Suprapubic skin (tissue), 4 donors: ENCODE measurements at regions not wholly inside any gene's neighbourhood (a gene's known extent, or its start where the extent isn't known, plus 50 kb on each side); places are given as distances from the start of the nearest gene placed in this dataset.

Source experiments
- DNase-seq, 2 donors: peaks; one replicate each; pipeline ENCODE4 v3.0.0-alpha.2; 2019; ENCODE audit warnings: low spot score in 2 of 2
- H3K27ac ChIP-seq: fragments of 200-600 bp; sonication (generic); one replicate; pipeline ENCODE4 v1.5.1; 2019
- H3K27me3 ChIP-seq: fragments of 200-600 bp; sonication (generic); one replicate; pipeline ENCODE4 v1.5.1; 2019
- H3K36me3 ChIP-seq: fragments of 200-600 bp; sonication (generic); one replicate; pipeline ENCODE4 v1.5.1; 2019
- H3K4me1 ChIP-seq: fragments of 200-600 bp; sonication (generic); one replicate; pipeline ENCODE4 v1.5.1; 2019
- H3K4me3 ChIP-seq: fragments of 200-600 bp; sonication (generic); one replicate; pipeline ENCODE4 v1.5.1; 2019; ENCODE audit warnings: mild to moderate bottlenecking
- H3K9me3 ChIP-seq: fragments of 200-600 bp; sonication (generic); one replicate; pipeline ENCODE4 v1.5.1; 2019
- CTCF ChIP-seq, 2 donors: fragments of 200-600 bp in 1 of 2; fragments of 450-650 bp in 1 of 2; sonication (generic) in 1 of 2; IDR thresholded peaks; one replicate each; pipeline ENCODE4 v1.5.1; 2016 to 2019; ENCODE audit warnings: antibody characterized with exemption in 2 of 2, mild to moderate bottlenecking in 1 of 2, moderate library complexity in 1 of 2
- EP300 ChIP-seq: sonication (generic); formaldehyde crosslinking; IDR thresholded peaks from one replicate; pipeline ENCODE4 v1.6.1; 2017; ENCODE audit warnings: antibody characterized with exemption
- POLR2A ChIP-seq, 2 donors: fragments of 450-650 bp; IDR thresholded peaks; one replicate each; pipeline ENCODE4 v1.6.1; 2017; ENCODE audit warnings: antibody characterized with exemption in 2 of 2, mild to moderate bottlenecking in 2 of 2, moderate library complexity in 2 of 2
- POLR2AphosphoS5 ChIP-seq, 3 donors: sonication (generic); formaldehyde crosslinking; IDR thresholded peaks; one replicate each; pipeline ENCODE4 v1.6.1; 2017; ENCODE audit warnings: antibody characterized with exemption in 3 of 3
- WGBS: methylation state at CpG from one replicate; pipeline ENCODE4 v1.1.5; 2018; 5-methylcytosine and 5-hydroxymethylcytosine counted together

GRCh38 chr22:22099194-22099486, 116.6 kb upstream of the TOP3B start:
- Histone ChIP-seq H3K4me1 (no peaks in the 10 kb centered on the region), H3K27me3 (peaks cover 2% of the 10 kb centered on the region), H3K4me3 (no peak overlapping the region), H3K36me3 (no peaks in the 10 kb centered on the region), H3K9me3 (no peaks in the 10 kb centered on the region), H3K27ac (no peak overlapping the region)
- no peak for DNase-seq
- 55% methylated on average over 5 of the region's 5 CpGs for WGBS
- TF ChIP-seq POLR2AphosphoS5 (IDR thresholded peaks at IDR 0.05) = no peak

GRCh38 chr22:22098457-22099193, 116.0 kb upstream of the TOP3B start:
- Histone ChIP-seq H3K27me3 (peaks cover 6% of the 10 kb centered on the region), H3K4me1 (no peaks in the 10 kb centered on the region), H3K9me3 (no peaks in the 10 kb centered on the region), H3K27ac (no peak overlapping the region), H3K36me3 (no peaks in the 10 kb centered on the region), H3K4me3 (no peak overlapping the region)
- TF ChIP-seq POLR2AphosphoS5 (IDR thresholded peaks at IDR 0.05) (no peak), CTCF (IDR thresholded peaks at IDR 0.05) (no peak), EP300 (no peak), POLR2A (IDR thresholded peaks at IDR 0.05) (no peak)
- no peak for DNase-seq
- WGBS = 62% methylated on average over 6 of the region's 9 CpGs

DNA sequence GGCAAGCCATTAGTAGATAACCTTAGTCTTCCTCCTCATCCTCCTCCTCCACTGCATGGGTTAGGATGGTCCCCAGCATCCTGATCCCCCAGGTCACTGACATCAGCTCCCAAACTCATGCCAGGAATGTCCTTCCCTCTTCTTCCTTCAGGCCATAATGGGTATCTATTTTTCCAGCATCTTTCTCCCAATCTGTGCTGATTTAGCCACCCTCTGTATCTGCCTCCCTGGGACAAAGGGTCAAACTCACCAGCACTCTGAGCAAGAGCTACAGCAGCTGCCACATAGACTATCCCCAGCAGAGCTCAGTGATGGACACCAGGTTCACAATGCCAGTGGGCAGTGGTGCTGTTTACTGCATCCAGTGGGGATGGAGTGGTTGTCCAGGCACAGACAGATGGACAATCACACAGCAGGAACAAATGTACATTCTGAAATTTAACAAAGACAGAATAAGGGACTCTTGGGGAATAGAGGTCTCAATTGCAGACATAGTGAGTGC, 115.2 kb upstream of the TOP3B start:
- no peaks in the 10 kb centered on the region for H3K4me1 ChIP-seq
- no peaks in the 10 kb centered on the region for H3K36me3 ChIP-seq
- no peak for DNase-seq
- no peak overlapping the region for H3K4me3 ChIP-seq
- no peak overlapping the region for H3K27ac ChIP-seq
- H3K9me3 ChIP-seq = no peaks in the 10 kb centered on the region
- peaks cover 6% of the 10 kb centered on the region for H3K27me3 ChIP-seq
- no peak for TF ChIP-seq POLR2A (IDR thresholded peaks at IDR 0.05)
- TF ChIP-seq CTCF (IDR thresholded peaks at IDR 0.05) = no peak
- TF ChIP-seq POLR2AphosphoS5 (IDR thresholded peaks at IDR 0.05) = no peak

DNA sequence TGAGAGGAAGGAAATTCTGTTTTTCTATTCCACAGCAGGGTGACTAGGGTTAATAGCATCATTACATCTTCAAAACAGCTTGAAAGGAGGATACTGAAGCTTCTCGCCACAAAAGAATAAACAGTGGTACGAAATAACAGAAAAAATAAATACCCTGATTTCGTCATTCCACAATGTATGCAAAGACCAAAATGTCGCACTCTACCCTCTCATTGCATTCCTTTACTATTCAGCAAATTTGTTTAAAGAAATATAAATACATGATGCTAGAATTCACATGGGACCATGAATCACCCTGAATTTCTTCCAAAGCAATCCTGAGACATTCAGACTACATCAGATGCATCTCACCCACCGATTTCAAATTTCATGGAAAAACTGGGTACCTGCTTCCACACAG, 112.3 kb upstream of the TOP3B start:
- no peaks in the 10 kb centered on the region for H3K9me3 ChIP-seq
- WGBS = 90% methylated on average over 5 of the region's 5 CpGs
- no peak for DNase-seq
- H3K27me3 ChIP-seq = peaks cover 16% of the 10 kb centered on the region
- H3K36me3 ChIP-seq = no peaks in the 10 kb centered on the region
- H3K27ac ChIP-seq = no peak overlapping the region
- no peaks in the 10 kb centered on the region for H3K4me1 ChIP-seq
- TF ChIP-seq POLR2AphosphoS5 (IDR thresholded peaks at IDR 0.05) (no peak), EP300 (no peak), POLR2A (IDR thresholded peaks at IDR 0.05) (no peak), CTCF (IDR thresholded peaks at IDR 0.05) (no peak)
- no peak overlapping the region for H3K4me3 ChIP-seq

DNA sequence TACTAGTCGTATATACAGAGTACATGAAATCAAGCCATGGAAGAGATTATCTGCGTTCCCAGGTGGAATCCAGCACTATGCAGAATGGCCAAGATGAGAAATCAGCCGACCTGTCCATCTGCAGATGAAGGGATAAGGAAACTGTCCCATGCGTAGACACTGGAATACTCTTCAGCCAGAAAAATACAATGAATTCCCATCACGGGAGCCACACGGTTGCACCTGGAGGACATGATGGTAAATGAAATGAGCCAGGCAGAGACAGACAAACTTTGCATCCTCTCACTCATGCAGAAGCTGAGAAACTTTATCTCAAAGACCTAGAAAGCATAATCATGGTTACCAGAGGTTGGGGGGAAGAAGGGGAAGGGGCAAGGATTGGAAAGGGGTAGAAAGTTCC, 111.9 kb upstream of the TOP3B start:
- DNase-seq = no peak
- Histone ChIP-seq H3K4me3 (no peak overlapping the region), H3K9me3 (no peaks in the 10 kb centered on the region), H3K36me3 (no peaks in the 10 kb centered on the region), H3K4me1 (no peaks in the 10 kb centered on the region), H3K27me3 (peaks cover 16% of the 10 kb centered on the region), H3K27ac (no peak overlapping the region)
- TF ChIP-seq POLR2AphosphoS5 (IDR thresholded peaks at IDR 0.05) (no peak), POLR2A (IDR thresholded peaks at IDR 0.05) (no peak), CTCF (IDR thresholded peaks at IDR 0.05) (no peak), EP300 (no peak)
- WGBS = 84% methylated on average over 6 of the region's 6 CpGs

GRCh38 chr22:22093743-22094142, 111.2 kb upstream of the TOP3B start:
- H3K9me3 ChIP-seq = no peaks in the 10 kb centered on the region
- DNase-seq = no peak
- no peaks in the 10 kb centered on the region for H3K36me3 ChIP-seq
- H3K27me3 ChIP-seq = peaks cover 22% of the 10 kb centered on the region
- H3K27ac ChIP-seq = no peak overlapping the region
- TF ChIP-seq POLR2AphosphoS5 (IDR thresholded peaks at IDR 0.05) (no peak), POLR2A (IDR thresholded peaks at IDR 0.05) (no peak), CTCF (IDR thresholded peaks at IDR 0.05) (no peak), EP300 (no peak)
- H3K4me3 ChIP-seq = no peak overlapping the region
- 100% methylated on average over 1 of the region's 1 CpG for WGBS
- H3K4me1 ChIP-seq = no peaks in the 10 kb centered on the region
